Glutamatergic neuron (in vitro differentiated cells): ENCODE measurements at regions not wholly inside any gene's neighbourhood (a gene's known extent, or its start where the extent isn't known, plus 50 kb on each side); places are given as distances from the start of the nearest gene placed in this dataset.

Experiments used
- DNase-seq: peaks from one replicate; pipeline ENCODE4 v3.0.0; 2022
- H3K27ac Mint-ChIP-seq: one replicate; pipeline ENCODE4 v1.8.0; 2020; ENCODE audit warnings: mild to moderate bottlenecking, mixed read lengths, inconsistent platforms; ENCODE audit not compliant: unreplicated experiment
- H3K27me3 Mint-ChIP-seq: one replicate; pipeline ENCODE4 v1.8.0; 2020; ENCODE audit warnings: mild to moderate bottlenecking, moderate library complexity, mixed read lengths, inconsistent platforms; ENCODE audit not compliant: unreplicated experiment
- H3K36me3 Mint-ChIP-seq: one replicate; pipeline ENCODE4 v1.8.0; 2020; ENCODE audit warnings: mild to moderate bottlenecking, mixed read lengths, inconsistent platforms; ENCODE audit not compliant: unreplicated experiment
- H3K4me1 Mint-ChIP-seq: one replicate; pipeline ENCODE4 v1.8.0; 2020; ENCODE audit warnings: mild to moderate bottlenecking, low read depth, mixed read lengths, inconsistent platforms; ENCODE audit not compliant: unreplicated experiment
- H3K4me3 Mint-ChIP-seq: one replicate; pipeline ENCODE4 v1.8.0; 2020; ENCODE audit warnings: mild to moderate bottlenecking, mixed read lengths, inconsistent platforms; ENCODE audit not compliant: unreplicated experiment
- H3K9me3 Mint-ChIP-seq: one replicate; pipeline ENCODE4 v1.8.0; 2020; ENCODE audit warnings: mild to moderate bottlenecking, moderate library complexity, mixed read lengths, inconsistent platforms; ENCODE audit not compliant: unreplicated experiment
- CTCF ChIP-seq: fragments of 200-600 bp; sonication (generic); IDR thresholded peaks from one replicate; pipeline ENCODE4 v1.5.0; 2021; ENCODE audit not compliant: partially characterized antibody, unreplicated experiment

GRCh38 chr22:44402196-44403111, 89.7 kb upstream of the SHISAL1 start:
- H3K36me3 Mint-ChIP-seq = no peaks in the 10 kb centered on the region
- H3K27ac Mint-ChIP-seq = no peak overlapping the region
- DNase-seq = no peak
- H3K9me3 Mint-ChIP-seq = peaks cover 4% of the 10 kb centered on the region
- peaks cover 16% of the 10 kb centered on the region for H3K27me3 Mint-ChIP-seq
- no peak overlapping the region for H3K4me3 Mint-ChIP-seq
- TF ChIP-seq CTCF = no peak
- no peaks in the 10 kb centered on the region for H3K4me1 Mint-ChIP-seq

- H3K27ac Mint-ChIP-seq = no peak overlapping the region
- no peak for TF ChIP-seq CTCF
- H3K9me3 Mint-ChIP-seq = peaks cover 4% of the 10 kb centered on the region
- H3K36me3 Mint-ChIP-seq = no peaks in the 10 kb centered on the region
- H3K27me3 Mint-ChIP-seq = peaks cover 16% of the 10 kb centered on the region
- no peak for DNase-seq
- no peaks in the 10 kb centered on the region for H3K4me1 Mint-ChIP-seq
- H3K4me3 Mint-ChIP-seq = no peak overlapping the region
These were observed 89.0 kb upstream of the SHISAL1 start for GRCh38 chr22:44401783-44402110.

GRCh38 chr22:44400763-44401060, 88.0 kb upstream of the SHISAL1 start:
- H3K4me3 Mint-ChIP-seq = no peak overlapping the region
- H3K27me3 Mint-ChIP-seq = peaks cover 16% of the 10 kb centered on the region
- TF ChIP-seq CTCF = no peak
- no peak for DNase-seq
- no peak overlapping the region for H3K27ac Mint-ChIP-seq
- no peaks in the 10 kb centered on the region for H3K36me3 Mint-ChIP-seq
- peaks cover 4% of the 10 kb centered on the region for H3K9me3 Mint-ChIP-seq
- H3K4me1 Mint-ChIP-seq = no peaks in the 10 kb centered on the region

- no peak overlapping the region for H3K4me3 Mint-ChIP-seq
- TF ChIP-seq CTCF = no peak
- H3K9me3 Mint-ChIP-seq = peaks cover 4% of the 10 kb centered on the region
- DNase-seq = no peak
- no peaks in the 10 kb centered on the region for H3K4me1 Mint-ChIP-seq
- no peaks in the 10 kb centered on the region for H3K36me3 Mint-ChIP-seq
- no peak overlapping the region for H3K27ac Mint-ChIP-seq
- H3K27me3 Mint-ChIP-seq = peaks cover 16% of the 10 kb centered on the region
These were observed 87.4 kb upstream of the SHISAL1 start for GRCh38 chr22:44399906-44400762.
